ENCODE measurements at regions not wholly inside any gene's neighbourhood (a gene's known extent, or its start where the extent isn't known, plus 50 kb on each side); places are given as distances from the start of the nearest gene placed in this dataset.
"Not testable (repeated sequence)": the region's sequence is repeated elsewhere in the genome, so short reads cannot be mapped to it uniquely, and the experiment has no call there.

GRCh38 chr10:38274879-38275278 lies 180.7 kb downstream of the ZNF37A start:
- H3K4me3 ChIP-seq (ENCODE audit: low read length); H3K9me3 ChIP-seq (ENCODE audit: control insufficient read depth, low read depth, low read length); H3K4me1 ChIP-seq (ENCODE audit: control insufficient read depth, insufficient read depth, low read length); DNase-seq; H3K27me3 ChIP-seq (ENCODE audit: control insufficient read depth, insufficient read depth, low read length); H3K27ac ChIP-seq (ENCODE audit: low read length); H3K36me3 ChIP-seq (ENCODE audit: control insufficient read depth, insufficient read depth, low read length): not testable (repeated sequence)
- no CpG with 5 or more reads among the region's 2 CpGs for WGBS (ENCODE audit: insufficient coverage, low lambda C conversion rate)

GRCh38 chr10:38292560-38292959 lies 198.4 kb downstream of the ZNF37A start:
- not testable (repeated sequence) for H3K4me3 ChIP-seq (ENCODE audit: low read length); H3K27me3 ChIP-seq (ENCODE audit: control insufficient read depth, insufficient read depth, low read length); H3K4me1 ChIP-seq (ENCODE audit: control insufficient read depth, insufficient read depth, low read length); H3K36me3 ChIP-seq (ENCODE audit: control insufficient read depth, insufficient read depth, low read length); H3K9me3 ChIP-seq (ENCODE audit: control insufficient read depth, low read depth, low read length); H3K27ac ChIP-seq (ENCODE audit: low read length); DNase-seq
- no CpG with 5 or more reads among the region's 2 CpGs for WGBS (ENCODE audit: insufficient coverage, low lambda C conversion rate)

- not testable (repeated sequence) for H3K36me3 ChIP-seq (ENCODE audit: control insufficient read depth, insufficient read depth, low read length); H3K4me3 ChIP-seq (ENCODE audit: low read length); H3K27me3 ChIP-seq (ENCODE audit: control insufficient read depth, insufficient read depth, low read length); H3K9me3 ChIP-seq (ENCODE audit: control insufficient read depth, low read depth, low read length); H3K4me1 ChIP-seq (ENCODE audit: control insufficient read depth, insufficient read depth, low read length); DNase-seq; H3K27ac ChIP-seq (ENCODE audit: low read length)
- WGBS (ENCODE audit: insufficient coverage, low lambda C conversion rate): no CpG with 5 or more reads among the region's 5 CpGs
Measured at GRCh38 chr10:38310111-38310510, 216.0 kb downstream of the ZNF37A start.

GRCh38 chr10:38315090-38315805 lies 221.1 kb downstream of the ZNF37A start:
- H3K9me3 ChIP-seq (ENCODE audit: control insufficient read depth, low read depth, low read length); H3K36me3 ChIP-seq (ENCODE audit: control insufficient read depth, insufficient read depth, low read length); H3K27ac ChIP-seq (ENCODE audit: low read length); DNase-seq; H3K4me1 ChIP-seq (ENCODE audit: control insufficient read depth, insufficient read depth, low read length); H3K4me3 ChIP-seq (ENCODE audit: low read length); H3K27me3 ChIP-seq (ENCODE audit: control insufficient read depth, insufficient read depth, low read length): not testable (repeated sequence)
- no CpG with 5 or more reads among the region's 4 CpGs for WGBS (ENCODE audit: insufficient coverage, low lambda C conversion rate)

GRCh38 chr10:38321393-38321792 lies 227.3 kb downstream of the ZNF37A start:
- H3K9me3 ChIP-seq (ENCODE audit: control insufficient read depth, low read depth, low read length); H3K27me3 ChIP-seq (ENCODE audit: control insufficient read depth, insufficient read depth, low read length); H3K4me3 ChIP-seq (ENCODE audit: low read length); DNase-seq; H3K4me1 ChIP-seq (ENCODE audit: control insufficient read depth, insufficient read depth, low read length); H3K36me3 ChIP-seq (ENCODE audit: control insufficient read depth, insufficient read depth, low read length); H3K27ac ChIP-seq (ENCODE audit: low read length): not testable (repeated sequence)
- WGBS (ENCODE audit: insufficient coverage, low lambda C conversion rate): 100% methylated on average over 2 of the region's 8 CpGs

GRCh38 chr10:38330306-38330705 lies 236.2 kb downstream of the ZNF37A start:
- not testable (repeated sequence) for H3K4me1 ChIP-seq (ENCODE audit: control insufficient read depth, insufficient read depth, low read length); H3K9me3 ChIP-seq (ENCODE audit: control insufficient read depth, low read depth, low read length); H3K4me3 ChIP-seq (ENCODE audit: low read length); H3K27ac ChIP-seq (ENCODE audit: low read length); DNase-seq; H3K36me3 ChIP-seq (ENCODE audit: control insufficient read depth, insufficient read depth, low read length); H3K27me3 ChIP-seq (ENCODE audit: control insufficient read depth, insufficient read depth, low read length)
- 67% methylated on average over 1 of the region's 2 CpGs for WGBS (ENCODE audit: insufficient coverage, low lambda C conversion rate)

GRCh38 chr10:38331106-38331505 lies 237.0 kb downstream of the ZNF37A start:
- H3K9me3 ChIP-seq (ENCODE audit: control insufficient read depth, low read depth, low read length); H3K4me1 ChIP-seq (ENCODE audit: control insufficient read depth, insufficient read depth, low read length); H3K27ac ChIP-seq (ENCODE audit: low read length); H3K4me3 ChIP-seq (ENCODE audit: low read length); H3K36me3 ChIP-seq (ENCODE audit: control insufficient read depth, insufficient read depth, low read length); DNase-seq; H3K27me3 ChIP-seq (ENCODE audit: control insufficient read depth, insufficient read depth, low read length): not testable (repeated sequence)
- WGBS (ENCODE audit: insufficient coverage, low lambda C conversion rate): no CpG with 5 or more reads among the region's 2 CpGs

GRCh38 chr10:38333699-38334098 lies 239.6 kb downstream of the ZNF37A start:
- H3K27ac ChIP-seq (ENCODE audit: low read length); H3K36me3 ChIP-seq (ENCODE audit: control insufficient read depth, insufficient read depth, low read length); H3K27me3 ChIP-seq (ENCODE audit: control insufficient read depth, insufficient read depth, low read length); DNase-seq; H3K4me3 ChIP-seq (ENCODE audit: low read length); H3K4me1 ChIP-seq (ENCODE audit: control insufficient read depth, insufficient read depth, low read length); H3K9me3 ChIP-seq (ENCODE audit: control insufficient read depth, low read depth, low read length): not testable (repeated sequence)
- WGBS (ENCODE audit: insufficient coverage, low lambda C conversion rate): no CpG with 5 or more reads among the region's 4 CpGs

GRCh38 chr10:38350645-38351044 lies 256.5 kb downstream of the ZNF37A start:
- not testable (repeated sequence) for H3K9me3 ChIP-seq (ENCODE audit: control insufficient read depth, low read depth, low read length)

GRCh38 chr10:38354410-38354809 lies 260.3 kb downstream of the ZNF37A start:
- H3K9me3 ChIP-seq (ENCODE audit: control insufficient read depth, low read depth, low read length); H3K27me3 ChIP-seq (ENCODE audit: control insufficient read depth, insufficient read depth, low read length); H3K4me3 ChIP-seq (ENCODE audit: low read length); H3K27ac ChIP-seq (ENCODE audit: low read length); H3K36me3 ChIP-seq (ENCODE audit: control insufficient read depth, insufficient read depth, low read length); H3K4me1 ChIP-seq (ENCODE audit: control insufficient read depth, insufficient read depth, low read length): not testable (repeated sequence)
- no CpG with 5 or more reads among the region's 3 CpGs for WGBS (ENCODE audit: insufficient coverage, low lambda C conversion rate)
- peak in 1 of 2 donors; percentile 48 for DNase-seq

More at GRCh38 chr10:38350645-38351044, 256.5 kb downstream of the ZNF37A start:
- H3K4me3 ChIP-seq (ENCODE audit: low read length); H3K4me1 ChIP-seq (ENCODE audit: control insufficient read depth, insufficient read depth, low read length); H3K36me3 ChIP-seq (ENCODE audit: control insufficient read depth, insufficient read depth, low read length); H3K27me3 ChIP-seq (ENCODE audit: control insufficient read depth, insufficient read depth, low read length); H3K27ac ChIP-seq (ENCODE audit: low read length); DNase-seq: not testable (repeated sequence)
- WGBS (ENCODE audit: insufficient coverage, low lambda C conversion rate): no CpG with 5 or more reads among the region's 1 CpG

GRCh38 chr10:38355911-38356526 lies 261.9 kb downstream of the ZNF37A start:
- WGBS (ENCODE audit: insufficient coverage, low lambda C conversion rate): no CpG with 5 or more reads among the region's 41 CpGs
- peak; percentile 52 to 83 for DNase-seq
- not testable (repeated sequence) for H3K9me3 ChIP-seq (ENCODE audit: control insufficient read depth, low read depth, low read length); H3K36me3 ChIP-seq (ENCODE audit: control insufficient read depth, insufficient read depth, low read length); H3K27me3 ChIP-seq (ENCODE audit: control insufficient read depth, insufficient read depth, low read length); H3K4me1 ChIP-seq (ENCODE audit: control insufficient read depth, insufficient read depth, low read length)
- Histone ChIP-seq H3K27ac (ENCODE audit: low read length) (peak overlapping the region; percentile 60), H3K4me3 (ENCODE audit: low read length) (peak overlapping the region; percentile 52)
